ENCODE measurements at regions not wholly inside any gene's neighbourhood (a gene's known extent, or its start where the extent isn't known, plus 50 kb on each side); places are given as distances from the start of the nearest gene placed in this dataset.

- no peak overlapping the region for H3K27ac ChIP-seq (ENCODE audit: extremely low read depth, low read depth, low read length)
- ChIA-PET POLR2A (no interaction called here), CTCF (interaction anchor here (0.6 kb wide), 1 partner anchor 466 kb away, joined by 3 read pairs; no protein-coding TSS in a partner anchor)
- no peaks in the 10 kb centered on the region for H3K9me3 ChIP-seq (ENCODE audit: control insufficient read depth, insufficient read depth, low read depth, low read length)
- TF ChIP-seq ZNF16 (tag by site-specific recombination; IDR thresholded peaks at IDR 0.05; ENCODE audit: low read depth) (no peak), CTCF (tag by site-specific recombination; IDR thresholded peaks at IDR 0.05) (no peak), KLF8 (tag by site-specific recombination; IDR thresholded peaks at IDR 0.05) (no peak), ZNF24 (tag by site-specific recombination; IDR thresholded peaks at IDR 0.05) (no peak), WT1 (tag by site-specific recombination; IDR thresholded peaks at IDR 0.05) (no peak), TSHZ1 (tag by site-specific recombination; IDR thresholded peaks at IDR 0.05; ENCODE audit: borderline replicate concordance) (no peak), ZNF391 (tag by site-specific recombination; IDR thresholded peaks at IDR 0.05; ENCODE audit: borderline replicate concordance, low read depth) (no peak), ZBTB1 (tag by site-specific recombination; IDR thresholded peaks at IDR 0.05) (no peak), ZBTB26 (tag by site-specific recombination; optimal IDR thresholded peaks at IDR 0.05) (no peak), HOXC10 (CRISPR knock-in tag; IDR thresholded peaks at IDR 0.05) (no peak), INSM2 (tag by site-specific recombination; IDR thresholded peaks at IDR 0.05) (no peak), SALL2 (tag by site-specific recombination; IDR thresholded peaks at IDR 0.05; ENCODE audit: borderline replicate concordance) (no peak), ZNF670 (tag by site-specific recombination; IDR thresholded peaks at IDR 0.05; ENCODE audit: low read depth) (no peak), ZNF211 (tag by site-specific recombination; IDR thresholded peaks at IDR 0.05; ENCODE audit: low read depth) (no peak), ZNF132 (tag by site-specific recombination; IDR thresholded peaks at IDR 0.05; ENCODE audit: borderline replicate concordance) (no peak), ZBTB20 (tag by site-specific recombination; IDR thresholded peaks at IDR 0.05) (no peak), ZNF660 (tag by site-specific recombination; IDR thresholded peaks at IDR 0.05) (no peak), ZNF221 (tag by site-specific recombination; IDR thresholded peaks at IDR 0.05; ENCODE audit: borderline replicate concordance) (no peak), ZNF473 (tag by site-specific recombination; IDR thresholded peaks at IDR 0.05) (no peak), ZNF843 (tag by site-specific recombination; IDR thresholded peaks at IDR 0.05) (no peak)
- H3K36me3 ChIP-seq (ENCODE audit: control insufficient read depth in 2 of 2, insufficient read depth in 1 of 2, low read length in 2 of 2): no peaks in the 10 kb centered on the region
- no peaks in the 10 kb centered on the region for H3K4me1 ChIP-seq (ENCODE audit: control insufficient read depth, insufficient read depth, low read length)
- H3K4me3 ChIP-seq (ENCODE audit: low read depth, low read length): no peak overlapping the region
Observed at GRCh38 chr5:12623408-12623807, 719.2 kb upstream of the CTNND2 start.
